GM19025 (cell line): ENCODE measurements at regions not wholly inside any gene's neighbourhood (a gene's known extent, or its start where the extent isn't known, plus 50 kb on each side); places are given as distances from the start of the nearest gene placed in this dataset.

Experiments used
- ATAC-seq: cut with Tn5 transposase; IDR thresholded peaks from one replicate; pipeline ENCODE4 v1.9.1; 2021; ENCODE audit warnings: mild to moderate bottlenecking, low read depth, moderate library complexity; ENCODE audit not compliant: unreplicated experiment

DNA sequence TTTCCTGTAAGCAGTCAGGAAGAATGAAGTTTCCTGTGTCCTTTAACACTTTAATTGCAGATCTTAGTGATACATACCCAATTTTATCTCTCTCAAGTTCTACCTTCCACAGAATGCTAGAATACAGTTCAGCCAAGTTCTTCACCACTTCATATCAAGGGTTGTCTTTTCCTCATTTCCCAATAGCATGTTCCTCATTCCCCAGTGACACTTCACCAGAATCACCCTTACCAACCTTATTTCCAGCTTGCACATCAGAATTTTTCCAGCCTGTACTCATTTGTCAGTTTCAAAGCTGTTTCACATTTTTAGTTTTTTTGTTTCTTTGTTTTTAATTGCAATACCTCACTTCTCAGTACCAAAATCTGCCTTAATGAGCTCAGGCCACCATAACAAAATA lies 126.1 kb downstream of the ESM1 start:
- ATAC-seq: no peak

GRCh38 chr5:54854883-54855581 lies 130.4 kb downstream of the ESM1 start:
- no peak for ATAC-seq

DNA sequence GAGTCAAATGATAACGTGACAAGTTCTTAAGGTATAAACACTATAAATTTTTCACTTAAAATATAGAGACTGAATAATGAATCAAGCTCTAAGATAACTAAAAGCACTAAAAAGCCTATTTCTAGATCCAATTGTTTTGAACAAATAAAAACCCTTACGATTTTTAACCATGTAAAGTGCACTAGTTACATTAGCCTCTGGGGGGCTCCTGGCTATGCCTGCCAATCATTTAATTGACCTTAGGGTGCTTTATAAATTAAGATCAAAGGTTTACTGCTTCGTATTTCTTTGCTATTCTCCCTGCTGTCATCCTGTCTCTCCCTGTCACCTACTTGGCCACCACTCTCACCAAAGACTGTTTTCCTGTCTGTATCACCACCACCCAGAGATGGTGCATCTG lies 133.4 kb downstream of the ESM1 start:
- ATAC-seq: no peak

DNA sequence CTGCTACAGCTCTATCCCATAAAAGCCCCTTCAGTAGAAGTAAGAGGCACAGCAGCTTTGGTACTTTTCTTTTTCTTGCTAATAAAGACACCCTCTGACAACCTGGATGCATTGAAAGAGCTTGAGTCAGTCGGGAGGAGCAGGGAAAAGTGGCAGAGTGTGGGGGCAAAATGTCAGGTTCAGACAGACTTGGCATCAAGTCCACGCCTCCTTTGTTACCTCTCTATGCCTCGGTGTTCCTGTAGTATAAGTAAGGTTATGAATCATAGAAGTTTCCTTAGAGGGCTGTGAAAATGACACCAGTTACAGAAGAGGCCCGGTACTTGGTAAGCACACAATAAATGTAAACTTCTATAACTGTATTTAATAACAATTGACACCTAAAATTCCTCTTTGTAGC lies 133.9 kb downstream of the ESM1 start:
- ATAC-seq: no peak

- no peak for ATAC-seq
Observed at GRCh38 chr5:54848581-54848980, 136.8 kb downstream of the ESM1 start.

- no peak for ATAC-seq
Observed at GRCh38 chr5:54845567-54845941, 139.8 kb downstream of the ESM1 start.

DNA sequence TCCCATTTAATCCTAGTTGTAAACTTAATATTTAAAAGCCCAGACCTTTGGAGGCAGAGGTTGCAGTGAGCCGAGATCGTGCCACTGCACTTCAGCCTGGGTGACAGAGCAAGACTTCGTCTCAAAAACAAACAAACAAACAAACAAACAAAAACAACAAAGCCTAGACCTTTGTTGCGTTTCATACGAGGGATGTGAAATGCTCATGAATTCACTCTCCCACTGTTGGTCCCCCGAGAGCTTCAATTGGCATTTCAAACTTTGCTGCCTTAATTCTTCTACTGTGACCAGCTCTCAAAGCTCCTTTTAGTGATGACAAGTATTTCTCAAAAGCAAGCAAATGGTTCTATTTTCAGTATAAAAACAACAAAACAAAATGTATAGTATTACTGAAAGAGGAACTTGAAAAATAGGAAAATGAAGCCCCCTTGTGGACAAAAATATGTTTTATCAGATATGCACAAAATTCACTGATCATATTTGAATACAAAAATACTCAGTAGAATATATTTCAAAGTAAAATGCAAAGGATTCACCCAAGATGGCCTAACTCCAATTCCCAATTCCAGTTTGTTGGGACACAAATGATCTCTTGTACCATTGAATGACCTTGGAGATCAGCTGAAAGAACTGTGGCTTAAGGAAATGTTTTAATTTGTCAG lies 140.4 kb downstream of the ESM1 start:
- no peak for ATAC-seq

DNA sequence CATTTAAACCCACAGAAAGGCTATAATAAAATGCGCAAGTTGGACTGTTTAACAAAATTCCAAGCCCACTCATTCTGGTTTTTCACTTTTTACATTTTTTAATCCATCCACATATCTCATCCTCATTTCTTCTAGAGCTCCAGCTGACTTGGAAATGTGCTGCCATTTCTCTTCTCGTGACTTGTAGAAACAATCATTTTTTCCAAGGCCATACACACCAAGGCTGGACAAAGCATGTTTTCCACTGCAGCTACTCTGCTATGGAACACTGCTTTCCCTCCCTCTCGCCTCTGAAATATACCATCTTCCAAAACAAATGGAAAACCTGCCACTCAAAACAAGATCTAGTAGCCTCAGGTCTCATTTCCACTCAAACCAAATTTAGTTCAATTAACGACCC lies 141.1 kb downstream of the ESM1 start:
- ATAC-seq: no peak

- no peak for ATAC-seq
Observed at GRCh38 chr5:54841481-54841880, 143.9 kb downstream of the ESM1 start.

GRCh38 chr5:54838843-54839242 lies 146.6 kb downstream of the ESM1 start:
- ATAC-seq: no peak

GRCh38 chr5:54837981-54838380 lies 147.4 kb downstream of the ESM1 start:
- ATAC-seq: no peak

GRCh38 chr5:54837093-54837492 lies 148.3 kb downstream of the ESM1 start:
- ATAC-seq: no peak

- no peak for ATAC-seq
Observed at GRCh38 chr5:54835647-54836046, 149.7 kb downstream of the ESM1 start.

- no peak for ATAC-seq
Observed at GRCh38 chr5:54834121-54834842, 151.1 kb downstream of the ESM1 start.

DNA sequence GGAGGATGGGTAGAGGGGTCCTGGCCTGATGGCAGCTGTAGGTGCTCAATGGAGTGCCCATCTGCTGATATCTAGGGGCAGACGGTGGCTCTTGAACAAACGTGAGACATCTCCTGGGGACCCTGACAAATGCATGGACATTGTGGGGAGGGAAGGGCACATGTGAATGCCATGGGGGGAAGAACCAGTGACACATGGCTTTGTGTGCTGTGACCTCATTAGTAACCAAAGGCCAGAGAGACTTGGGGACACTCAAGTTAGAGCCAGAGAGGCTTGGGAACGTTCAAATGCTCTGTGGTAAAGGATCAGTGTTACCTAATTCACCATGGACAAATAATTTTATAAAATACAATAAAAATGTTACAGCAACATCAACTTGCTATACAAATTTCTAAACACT lies 151.8 kb downstream of the ESM1 start:
- no peak for ATAC-seq

DNA sequence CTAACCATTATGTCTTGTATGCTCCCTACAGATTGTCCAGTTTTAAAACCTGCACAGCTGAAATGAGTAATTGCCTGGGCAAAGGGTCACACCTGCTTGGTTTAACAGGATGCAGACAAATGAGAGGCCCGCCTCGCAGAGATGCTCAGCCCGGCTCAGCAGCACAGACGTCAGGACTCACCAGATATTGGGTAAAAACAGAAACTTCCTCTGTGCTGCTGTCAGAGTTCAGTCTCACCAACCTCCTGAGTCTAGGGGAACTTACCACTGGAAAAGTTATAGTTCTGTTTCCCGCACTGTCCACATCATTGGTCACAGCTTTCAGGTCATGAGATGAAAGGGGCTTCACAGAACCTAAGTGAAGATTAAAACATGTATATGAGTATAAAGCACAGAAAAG lies 152.5 kb downstream of the ESM1 start:
- ATAC-seq: no peak

- ATAC-seq: no peak
Observed at GRCh38 chr5:54832045-54832444, 153.3 kb downstream of the ESM1 start.

GRCh38 chr5:54831233-54831632 lies 154.2 kb downstream of the ESM1 start:
- no peak for ATAC-seq

DNA sequence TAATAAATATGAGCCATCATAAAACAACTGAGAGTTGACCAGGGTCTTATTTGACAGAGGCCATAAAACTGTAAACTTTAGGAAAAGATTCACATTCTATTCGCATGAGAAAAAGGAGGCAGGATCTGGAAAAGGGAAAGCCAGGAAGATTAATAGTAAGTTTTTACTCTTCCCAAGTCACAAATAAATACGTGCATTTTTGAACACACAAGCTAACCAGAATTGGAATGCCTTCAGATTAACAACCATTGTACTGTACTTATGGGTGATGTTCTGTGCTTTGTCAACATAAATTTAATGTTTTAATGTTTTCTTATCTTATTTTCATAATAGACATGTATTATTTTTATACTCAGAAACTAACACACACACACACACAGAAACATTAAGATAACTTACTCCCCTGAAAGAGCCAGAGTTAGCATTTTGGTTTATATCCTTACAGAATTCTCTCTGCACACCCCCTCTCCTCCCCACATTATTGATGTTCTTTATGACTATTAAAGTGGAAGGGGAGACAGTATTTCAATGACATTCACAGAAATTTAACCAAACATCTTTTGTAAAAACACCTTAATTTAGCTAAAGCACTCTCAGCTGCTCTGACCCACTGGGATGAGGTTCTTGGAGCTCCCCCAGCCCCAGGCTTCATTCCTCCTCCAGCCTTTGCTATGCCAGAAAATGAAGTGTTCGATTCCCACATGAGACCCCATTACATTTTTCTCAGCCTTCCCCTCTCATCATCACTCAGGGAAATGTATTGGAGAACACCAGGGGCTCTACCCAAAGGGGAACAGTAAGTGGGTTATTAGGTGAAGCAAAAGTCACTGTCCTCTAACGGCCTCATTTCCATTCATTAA lies 155.5 kb downstream of the ESM1 start:
- no peak for ATAC-seq

- ATAC-seq: no peak
Observed at GRCh38 chr5:54829102-54829501, 156.3 kb downstream of the ESM1 start.

DNA sequence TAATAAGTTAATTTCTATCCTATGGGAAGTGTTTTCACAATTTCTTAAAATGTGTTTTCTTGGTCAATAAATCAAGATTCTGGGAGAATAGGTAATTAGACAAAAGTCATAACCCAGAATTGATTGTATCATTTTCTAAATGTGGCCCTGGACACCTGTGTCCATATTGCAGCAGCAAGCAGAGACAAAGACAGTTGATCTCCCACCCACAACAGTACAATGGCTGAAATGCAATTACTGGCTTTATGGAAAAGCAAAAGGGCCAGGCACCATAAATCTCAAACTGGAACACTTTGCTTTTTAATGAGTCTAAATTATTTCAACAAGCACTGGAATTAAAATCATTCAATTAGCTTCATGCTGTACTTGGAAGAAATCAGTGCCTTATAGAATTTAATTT lies 157.2 kb downstream of the ESM1 start:
- ATAC-seq: no peak
